ENCODE measurements at regions not wholly inside any gene's neighbourhood (a gene's known extent, or its start where the extent isn't known, plus 50 kb on each side); places are given as distances from the start of the nearest gene placed in this dataset.
"Not testable (repeated sequence)": the region's sequence is repeated elsewhere in the genome, so short reads cannot be mapped to it uniquely, and the experiment has no call there.

GRCh38 chr17:64800987-64801386 lies 118.3 kb downstream of the LRRC37A3 start:
- DNase-seq (ENCODE audit: low spot score) = not testable (repeated sequence)

- not testable (repeated sequence) for DNase-seq (ENCODE audit: low spot score)
These were observed 118.8 kb downstream of the LRRC37A3 start for GRCh38 chr17:64800361-64800895.

GRCh38 chr17:64799543-64800188 lies 119.6 kb downstream of the LRRC37A3 start:
- not testable (repeated sequence) for DNase-seq (ENCODE audit: low spot score)

- DNase-seq (ENCODE audit: low spot score) = not testable (repeated sequence)
These were observed 120.3 kb downstream of the LRRC37A3 start for GRCh38 chr17:64798961-64799360.

- DNase-seq (ENCODE audit: low spot score) = not testable (repeated sequence)
These were observed 120.8 kb downstream of the LRRC37A3 start for GRCh38 chr17:64798489-64798790.

GRCh38 chr17:64797746-64798488 lies 121.4 kb downstream of the LRRC37A3 start:
- not testable (repeated sequence) for DNase-seq (ENCODE audit: low spot score)

GRCh38 chr17:64795342-64795741 lies 123.9 kb downstream of the LRRC37A3 start:
- DNase-seq (ENCODE audit: low spot score) = not testable (repeated sequence)

GRCh38 chr17:64794548-64795274 lies 124.6 kb downstream of the LRRC37A3 start:
- DNase-seq (ENCODE audit: low spot score) = not testable (repeated sequence)

GRCh38 chr17:64794113-64794512 lies 125.2 kb downstream of the LRRC37A3 start:
- not testable (repeated sequence) for DNase-seq (ENCODE audit: low spot score)

GRCh38 chr17:64792793-64793575 lies 126.3 kb downstream of the LRRC37A3 start:
- not testable (repeated sequence) for DNase-seq (ENCODE audit: low spot score)

- DNase-seq (ENCODE audit: low spot score) = not testable (repeated sequence)
These were observed 127.0 kb downstream of the LRRC37A3 start for GRCh38 chr17:64792276-64792675.

GRCh38 chr17:64791691-64792090 lies 127.6 kb downstream of the LRRC37A3 start:
- DNase-seq (ENCODE audit: low spot score) = not testable (repeated sequence)

GRCh38 chr17:64791226-64791625 lies 128.1 kb downstream of the LRRC37A3 start:
- not testable (repeated sequence) for DNase-seq (ENCODE audit: low spot score)

GRCh38 chr17:64790690-64791089 lies 128.6 kb upstream of the SMURF2 start:
- not testable (repeated sequence) for DNase-seq (ENCODE audit: low spot score)

GRCh38 chr17:64790193-64790592 lies 128.1 kb upstream of the SMURF2 start:
- DNase-seq (ENCODE audit: low spot score) = not testable (repeated sequence)

GRCh38 chr17:64789061-64789445 lies 126.9 kb upstream of the SMURF2 start:
- DNase-seq (ENCODE audit: low spot score) = not testable (repeated sequence)

GRCh38 chr17:64788286-64789060 lies 126.4 kb upstream of the SMURF2 start:
- no peak for DNase-seq (ENCODE audit: low spot score)

GRCh38 chr17:64787921-64788271 lies 125.8 kb upstream of the SMURF2 start:
- DNase-seq (ENCODE audit: low spot score) = no peak

- no peak for DNase-seq (ENCODE audit: low spot score)
These were observed 125.3 kb upstream of the SMURF2 start for GRCh38 chr17:64787255-64787920.

GRCh38 chr17:64786337-64786736 lies 124.2 kb upstream of the SMURF2 start:
- no peak for DNase-seq (ENCODE audit: low spot score)

Measured in putamen (tissue), 1 donor.